ENCODE measurements at regions not wholly inside any gene's neighbourhood (a gene's known extent, or its start where the extent isn't known, plus 50 kb on each side); places are given as distances from the start of the nearest gene placed in this dataset.

GRCh38 chr16:58855291-58855863 is 121.3 kb upstream of the GOT2 start:
- H3K27ac ChIP-seq, result no peak overlapping the region
- H3K4me1 ChIP-seq (ENCODE audit: insufficient read depth), result no peaks in the 10 kb centered on the region
- no peaks in the 10 kb centered on the region for H4K20me1 ChIP-seq (ENCODE audit: insufficient read depth)
- H2AFZ ChIP-seq, result no peak overlapping the region
- H3K36me3 ChIP-seq (ENCODE audit: low read depth), result no peaks in the 10 kb centered on the region
- no peak overlapping the region for H3K9ac ChIP-seq
- no peak overlapping the region for H3K4me3 ChIP-seq
- TF ChIP-seq EZH2phosphoT487 (IDR thresholded peaks at IDR 0.05; ENCODE audit: insufficient read depth, low read depth) (no peak), EZH2 (IDR thresholded peaks at IDR 0.05; ENCODE audit: insufficient read depth, poor library complexity, severe bottlenecking) (no peak)
- WGBS, 2 experiments (ENCODE audit: low coverage in 1 of 2, low lambda C conversion rate in 2 of 2, missing lambda C conversion rate in 2 of 2), result 31 to 36% methylated on average over 5 of the region's 5 CpGs
- H3K79me2 ChIP-seq (ENCODE audit: insufficient read depth), result no peaks in the 10 kb centered on the region
- no peak for DNase-seq
- H3K4me2 ChIP-seq (ENCODE audit: unreplicated experiment), result no peak overlapping the region
- H3K9me2 ChIP-seq (ENCODE audit: insufficient read depth), result no peaks in the 10 kb centered on the region
- in situ Hi-C loops (cut with MboI), result no loop called here
- H3K9me3 ChIP-seq (ENCODE audit: low read depth), result no peaks in the 10 kb centered on the region
- no peaks in the 10 kb centered on the region for H3F3A ChIP-seq (ENCODE audit: insufficient read depth)
- no peaks in the 10 kb centered on the region for H3K27me3 ChIP-seq (replicated peaks; ENCODE audit: insufficient read depth)

- H3K27me3 ChIP-seq (replicated peaks; ENCODE audit: insufficient read depth), result no peaks in the 10 kb centered on the region
- in situ Hi-C loops (cut with MboI), result no loop called here
- H3K4me1 ChIP-seq (ENCODE audit: insufficient read depth), result no peaks in the 10 kb centered on the region
- WGBS, 2 experiments (ENCODE audit: low coverage in 1 of 2, low lambda C conversion rate in 2 of 2, missing lambda C conversion rate in 2 of 2), result 15 to 16% methylated on average over 6 of the region's 6 CpGs
- no peaks in the 10 kb centered on the region for H3K9me3 ChIP-seq (ENCODE audit: low read depth)
- no peaks in the 10 kb centered on the region for H3K9me2 ChIP-seq (ENCODE audit: insufficient read depth)
- DNase-seq, result no peak
- no peak for TF ChIP-seq EZH2 (IDR thresholded peaks at IDR 0.05; ENCODE audit: insufficient read depth, poor library complexity, severe bottlenecking)
- TF ChIP-seq EZH2phosphoT487 (IDR thresholded peaks at IDR 0.05; ENCODE audit: insufficient read depth, low read depth), result no peak
- H3K4me3 ChIP-seq, result no peak overlapping the region
- H2AFZ ChIP-seq, result no peak overlapping the region
- H3K79me2 ChIP-seq (ENCODE audit: insufficient read depth), result no peaks in the 10 kb centered on the region
- H3K27ac ChIP-seq, result no peak overlapping the region
- no peak overlapping the region for H3K9ac ChIP-seq
- H3K4me2 ChIP-seq (ENCODE audit: unreplicated experiment), result no peak overlapping the region
- H3F3A ChIP-seq (ENCODE audit: insufficient read depth), result no peaks in the 10 kb centered on the region
- no peaks in the 10 kb centered on the region for H4K20me1 ChIP-seq (ENCODE audit: insufficient read depth)
- H3K36me3 ChIP-seq (ENCODE audit: low read depth), result no peaks in the 10 kb centered on the region
Observed at GRCh38 chr16:58853854-58854791, 120.0 kb upstream of the GOT2 start.

- Histone ChIP-seq H3K79me2 (ENCODE audit: insufficient read depth) (no peaks in the 10 kb centered on the region), H2AFZ (no peak overlapping the region), H3K27me3 (replicated peaks; ENCODE audit: insufficient read depth) (no peaks in the 10 kb centered on the region), H3F3A (ENCODE audit: insufficient read depth) (no peaks in the 10 kb centered on the region), H3K9me3 (ENCODE audit: low read depth) (no peaks in the 10 kb centered on the region), H3K4me2 (ENCODE audit: unreplicated experiment) (no peak overlapping the region), H3K9ac (no peak overlapping the region), H3K9me2 (ENCODE audit: insufficient read depth) (no peaks in the 10 kb centered on the region), H3K4me1 (ENCODE audit: insufficient read depth) (no peaks in the 10 kb centered on the region), H3K36me3 (ENCODE audit: low read depth) (no peaks in the 10 kb centered on the region), H3K27ac (no peak overlapping the region), H4K20me1 (ENCODE audit: insufficient read depth) (no peaks in the 10 kb centered on the region), H3K4me3 (no peak overlapping the region)
- in situ Hi-C loops (cut with MboI), result no loop called here
- TF ChIP-seq EZH2phosphoT487 (IDR thresholded peaks at IDR 0.05; ENCODE audit: insufficient read depth, low read depth) (no peak), EZH2 (IDR thresholded peaks at IDR 0.05; ENCODE audit: insufficient read depth, poor library complexity, severe bottlenecking) (no peak)
- WGBS, 2 experiments (ENCODE audit: low coverage in 1 of 2, low lambda C conversion rate in 2 of 2, missing lambda C conversion rate in 2 of 2), result 25 to 35% methylated on average over 3 of the region's 3 CpGs
- no peak for DNase-seq
Observed at GRCh38 chr16:58850678-58851020, 116.5 kb upstream of the GOT2 start.

GRCh38 chr16:58850019-58850677 is 116.0 kb upstream of the GOT2 start:
- Histone ChIP-seq H3K79me2 (ENCODE audit: insufficient read depth) (no peaks in the 10 kb centered on the region), H3K27ac (no peak overlapping the region)
- in situ Hi-C loops (cut with MboI), result no loop called here

More at GRCh38 chr16:58850019-58850677, 116.0 kb upstream of the GOT2 start:
- no peak overlapping the region for H2AFZ ChIP-seq
- H3K9me2 ChIP-seq (ENCODE audit: insufficient read depth), result no peaks in the 10 kb centered on the region
- H3K36me3 ChIP-seq (ENCODE audit: low read depth), result no peaks in the 10 kb centered on the region
- no peak for TF ChIP-seq EZH2phosphoT487 (IDR thresholded peaks at IDR 0.05; ENCODE audit: insufficient read depth, low read depth)
- TF ChIP-seq EZH2 (IDR thresholded peaks at IDR 0.05; ENCODE audit: insufficient read depth, poor library complexity, severe bottlenecking), result no peak
- WGBS, 2 experiments (ENCODE audit: low coverage in 1 of 2, low lambda C conversion rate in 2 of 2, missing lambda C conversion rate in 2 of 2), result 1 to 4% methylated on average over 4 of the region's 4 CpGs
- H3K27me3 ChIP-seq (replicated peaks; ENCODE audit: insufficient read depth), result no peaks in the 10 kb centered on the region
- no peaks in the 10 kb centered on the region for H4K20me1 ChIP-seq (ENCODE audit: insufficient read depth)
- no peaks in the 10 kb centered on the region for H3K9me3 ChIP-seq (ENCODE audit: low read depth)
- no peaks in the 10 kb centered on the region for H3F3A ChIP-seq (ENCODE audit: insufficient read depth)
- no peaks in the 10 kb centered on the region for H3K4me1 ChIP-seq (ENCODE audit: insufficient read depth)
- no peak overlapping the region for H3K4me2 ChIP-seq (ENCODE audit: unreplicated experiment)
- H3K9ac ChIP-seq, result no peak overlapping the region
- no peak for DNase-seq
- no peak overlapping the region for H3K4me3 ChIP-seq
